H1 (cell line): ENCODE measurements at regions not wholly inside any gene's neighbourhood (a gene's known extent, or its start where the extent isn't known, plus 50 kb on each side); places are given as distances from the start of the nearest gene placed in this dataset.

Experiments used
- CTCF ChIA-PET: fragments of 300-600 bp; sonication (Branson Sonifier 250); formaldehyde crosslinking; loops from one replicate; lab custom pipeline; 2021; ENCODE audit not compliant: partially characterized antibody; lab: Charles Lee
- POLR2A ChIA-PET: fragments of 300-600 bp; sonication (Branson Sonifier 250); formaldehyde crosslinking; loops from one replicate; lab custom pipeline; 2021; ENCODE audit warnings: inconsistent platforms; ENCODE audit not compliant: partially characterized antibody; lab: Charles Lee
- DNase-seq, 2 experiments: peaks; one replicate each; pipeline versions ENCODE4 v3.0.0 to v3.0.0-alpha.2; 2010 to 2022; ENCODE audit warnings: low spot score in 2 of 2, low read depth in 1 of 2, mixed read lengths in 1 of 2
- FAIRE-seq: peaks from 2 replicates; lab custom pipeline; 2011; peaks lifted over from hg19 to GRCh38; lab: Jason Lieb, UNC
- H2AFZ ChIP-seq: 2 replicates; pipeline ENCODE4 v1.8.1; 2012; ENCODE audit warnings: low read length, inconsistent platforms
- H2AK5ac ChIP-seq: 2 replicates; pipeline ENCODE4 v1.6.1; 2013; ENCODE audit warnings: low read depth, low read length
- H2BK120ac ChIP-seq: replicated peaks from 2 replicates; pipeline ENCODE3; 2013; ENCODE audit warnings: low read depth, low read length, inconsistent platforms
- H2BK12ac ChIP-seq: 2 replicates; pipeline ENCODE4 v1.6.1; 2013; ENCODE audit warnings: low read depth, low read length
- H2BK15ac ChIP-seq: 2 replicates; pipeline ENCODE4 v1.6.1; 2013; ENCODE audit warnings: low read length
- H2BK20ac ChIP-seq: 2 replicates; pipeline ENCODE4 v1.6.1; 2013; ENCODE audit warnings: low read length
- H2BK5ac ChIP-seq: 2 replicates; pipeline ENCODE4 v1.6.1; 2013; ENCODE audit warnings: low read depth, low read length
- H3K14ac ChIP-seq: 2 replicates; pipeline ENCODE4 v1.6.1; 2013; ENCODE audit warnings: inconsistent platforms; ENCODE audit not compliant: insufficient read length
- H3K18ac ChIP-seq: 2 replicates; pipeline ENCODE4 v1.6.1; 2013; ENCODE audit warnings: low read length; ENCODE audit errors: extremely low read depth
- H3K23ac ChIP-seq: 2 replicates; pipeline ENCODE4 v1.6.1; 2013; ENCODE audit warnings: inconsistent platforms; ENCODE audit not compliant: insufficient read length
- H3K23me2 ChIP-seq: 2 replicates; pipeline ENCODE4 v1.6.1; 2013; ENCODE audit warnings: low read depth, low read length
- H3K27ac ChIP-seq: 2 replicates; pipeline ENCODE4 v1.6.1; 2011; ENCODE audit warnings: low read depth, low read length, inconsistent platforms
- H3K27me3 ChIP-seq, 4 experiments: replicated peaks in 1 of 4; 1 replicate in 1 of 4; 2 replicates in 3 of 4; pipeline versions ENCODE4 v1.6.1 to v1.8.1; 2011 to 2013; ENCODE audit warnings: low read length in 3 of 4, mild to moderate bottlenecking in 3 of 4, inconsistent platforms in 2 of 4, mixed read lengths in 2 of 4, moderate library complexity in 1 of 4; ENCODE audit not compliant: control insufficient read depth in 3 of 4, insufficient read depth in 3 of 4; ENCODE audit errors: extremely low read depth in 1 of 4
- H3K36me3 ChIP-seq, 4 experiments: 2 replicates each; pipeline versions ENCODE4 v1.6.1 to v1.8.1; 2011 to 2013; ENCODE audit warnings: mild to moderate bottlenecking in 4 of 4, low read length in 3 of 4, moderate library complexity in 2 of 4, control low read depth in 1 of 4, inconsistent platforms in 1 of 4; ENCODE audit not compliant: insufficient read depth in 4 of 4, control insufficient read depth in 2 of 4
- H3K4ac ChIP-seq: replicated peaks from 2 replicates; pipeline ENCODE3; 2013; ENCODE audit warnings: low read length, low read depth, mixed read lengths, inconsistent platforms; ENCODE audit not compliant: insufficient read length
- H3K4me1 ChIP-seq, 4 experiments: replicated peaks in 1 of 4; 1 replicate in 1 of 4; 2 replicates in 3 of 4; pipeline versions ENCODE4 v1.6.1 to v1.8.1; 2011 to 2013; ENCODE audit warnings: low read length in 3 of 4, inconsistent platforms in 2 of 4, mixed read lengths in 1 of 4; ENCODE audit not compliant: insufficient read depth in 4 of 4, control insufficient read depth in 3 of 4
- H3K4me2 ChIP-seq, 2 experiments: 2 replicates each; pipeline versions ENCODE4 v1.6.1 to v1.8.1; 2011 to 2013; ENCODE audit warnings: low read depth in 2 of 2, low read length in 2 of 2, control low read depth in 1 of 2, inconsistent platforms in 1 of 2, mild to moderate bottlenecking in 1 of 2; ENCODE audit not compliant: insufficient read depth in 1 of 2
- H3K4me3 ChIP-seq, 4 experiments: fragments of 200-600, 300-600 bp in 1 of 4; sonication (generic), shearing (Covaris generic), sonication (Bioruptor Twin) in 1 of 4; 2 replicates each; pipeline versions ENCODE4 v1.5.1 to v1.8.1; 2011 to 2016; ENCODE audit warnings: low read length in 4 of 4, low read depth in 3 of 4, control low read depth in 2 of 4, inconsistent platforms in 2 of 4, mild to moderate bottlenecking in 2 of 4, mixed read lengths in 1 of 4, moderate library complexity in 1 of 4; ENCODE audit not compliant: insufficient read depth in 2 of 4; ENCODE audit errors: extremely low read depth in 1 of 4
- H3K56ac ChIP-seq: replicated peaks from 2 replicates; pipeline ENCODE3; 2013; ENCODE audit warnings: low read depth, mild to moderate bottlenecking, mixed read lengths, low read length, inconsistent platforms; ENCODE audit not compliant: insufficient read length
- H3K79me1 ChIP-seq: 2 replicates; pipeline ENCODE4 v1.6.1; 2013; ENCODE audit warnings: low read depth, low read length, control low read depth
- H3K79me2 ChIP-seq, 2 experiments: 2 replicates each; pipeline versions ENCODE4 v1.6.1 to v1.8.1; 2012 to 2013; ENCODE audit warnings: low read length in 2 of 2, mild to moderate bottlenecking in 2 of 2, inconsistent platforms in 1 of 2; ENCODE audit not compliant: insufficient read depth in 2 of 2, control insufficient read depth in 1 of 2
- H3K9ac ChIP-seq, 4 experiments: replicated peaks in 1 of 4; 1 replicate in 1 of 4; 2 replicates in 3 of 4; pipeline versions ENCODE4 v1.6.1 to v1.8.1; 2011 to 2013; ENCODE audit warnings: low read depth in 3 of 4, low read length in 3 of 4, control low read depth in 2 of 4, mild to moderate bottlenecking in 2 of 4, moderate library complexity in 2 of 4, inconsistent platforms in 1 of 4; ENCODE audit errors: extremely low read depth in 1 of 4
- H3K9me3 ChIP-seq, 2 experiments: 2 replicates each; pipeline versions ENCODE4 v1.6.1 to v1.8.1; 2012 to 2013; ENCODE audit warnings: mild to moderate bottlenecking in 2 of 2, moderate library complexity in 2 of 2, control low read depth in 1 of 2, inconsistent platforms in 1 of 2, low read depth in 1 of 2, low read length in 1 of 2, mixed read lengths in 1 of 2; ENCODE audit not compliant: insufficient read depth in 2 of 2
- H4K20me1 ChIP-seq, 2 experiments: replicated peaks in 1 of 2; 2 replicates each; pipeline versions ENCODE3 to v1.8.1; 2011 to 2013; ENCODE audit warnings: inconsistent platforms in 2 of 2, low read length in 2 of 2, mild to moderate bottlenecking in 1 of 2; ENCODE audit not compliant: insufficient read depth in 2 of 2, control insufficient read depth in 1 of 2
- H4K5ac ChIP-seq: 2 replicates; pipeline ENCODE4 v1.6.1; 2013; ENCODE audit warnings: low read length, low read depth, mixed read lengths, inconsistent platforms; ENCODE audit not compliant: insufficient read length
- H4K8ac ChIP-seq: 2 replicates; pipeline ENCODE4 v1.8.0; 2013; ENCODE audit warnings: mild to moderate bottlenecking, moderate library complexity, low read length, inconsistent platforms; ENCODE audit not compliant: insufficient read depth; ENCODE audit errors: extremely low read depth
- H4K91ac ChIP-seq: replicated peaks from 2 replicates; pipeline ENCODE3; 2013; ENCODE audit warnings: low read length, mixed read lengths, inconsistent platforms; ENCODE audit not compliant: insufficient read length
- CEBPB ChIP-seq: IDR thresholded peaks from 2 replicates; pipeline ENCODE4 v1.6.1; 2012; ENCODE audit warnings: low read depth, low read length
- CHD1 ChIP-seq: IDR thresholded peaks from 2 replicates; pipeline ENCODE4 v1.6.1; 2012; ENCODE audit warnings: low read depth, low read length, improper control_type of control experiment
- CREB1 ChIP-seq: IDR thresholded peaks from 2 replicates; pipeline ENCODE4 v1.6.1; 2012; ENCODE audit warnings: inconsistent platforms
- EGR1 ChIP-seq: IDR thresholded peaks from 2 replicates; pipeline ENCODE4 v1.6.1; 2011; ENCODE audit warnings: low read depth, low read length, borderline replicate concordance
- JUN ChIP-seq: IDR thresholded peaks from 2 replicates; pipeline ENCODE4 v1.6.1; 2011; ENCODE audit warnings: low read depth, mild to moderate bottlenecking, improper control_type of control experiment, low read length
- NANOG ChIP-seq: IDR thresholded peaks from 2 replicates; pipeline ENCODE4 v1.6.1; 2011; ENCODE audit warnings: low read length, low read depth, mild to moderate bottlenecking, inconsistent platforms; ENCODE audit not compliant: insufficient read depth, poor library complexity, severe bottlenecking
- TAF1 ChIP-seq: IDR thresholded peaks from 2 replicates; pipeline ENCODE4 v1.6.1; 2011; ENCODE audit warnings: mild to moderate bottlenecking, low read depth, low read length
- TAF7 ChIP-seq: optimal IDR thresholded peaks from 2 replicates; pipeline ENCODE3; 2011; ENCODE audit warnings: low read depth, mild to moderate bottlenecking, inconsistent platforms, low read length, moderate library complexity, borderline replicate concordance
- WGBS, 2 experiments: shearing (Covaris generic) in 1 of 2; methylation state at CpG; one replicate each; pipeline versions ENCODE4 v1.1.6 to v1.1.7; 2013 to 2015; ENCODE audit warnings: low lambda C conversion rate in 2 of 2, mixed read lengths in 2 of 2, inconsistent platforms in 1 of 2, low coverage in 1 of 2, missing lambda C conversion rate in 1 of 2; ENCODE audit not compliant: insufficient replicate concordance in 2 of 2, insufficient coverage in 1 of 2, insufficient read length in 1 of 2; ENCODE audit errors: extremely low coverage in 1 of 2, missing lambda C conversion rate in 1 of 2; 5-methylcytosine and 5-hydroxymethylcytosine counted together
- TF ChIP-seq, protein P1 (sequence below): IDR thresholded peaks from 2 replicates; pipeline ENCODE4 v1.6.1; 2012; ENCODE audit warnings: low read length, inconsistent platforms

DNA sequence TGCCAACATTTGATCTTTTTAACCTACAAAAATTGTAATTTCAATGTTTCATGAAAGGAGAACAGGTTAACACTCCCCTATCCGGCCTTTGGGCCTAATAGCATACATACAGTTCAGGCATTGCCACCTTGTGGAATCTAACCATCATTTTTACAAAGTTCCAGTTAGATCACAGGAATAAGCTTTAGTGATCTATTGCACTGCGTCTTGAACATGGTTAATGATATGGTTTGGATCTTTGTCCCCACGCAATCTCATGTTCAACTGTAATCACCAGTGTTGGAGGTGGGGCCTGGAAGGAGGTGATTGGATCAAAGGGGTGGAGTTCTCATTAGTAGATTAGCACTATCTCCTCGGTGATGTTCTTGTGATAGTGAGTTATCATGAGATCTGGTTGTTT, 58.2 kb upstream of the NEUROD1 start:
- H2BK5ac ChIP-seq = no peak overlapping the region
- no peak overlapping the region for H2BK120ac ChIP-seq
- no peak overlapping the region for H2AK5ac ChIP-seq
- H3K79me2 ChIP-seq = no peaks in the 10 kb centered on the region
- no peak overlapping the region for H3K4ac ChIP-seq
- ChIA-PET CTCF (interaction anchor here (0.6 to 6.1 kb wide), 15 partner anchors 21 to 933 kb away, joined by 3 to 101 read pairs (median 3); no protein-coding TSS in a partner anchor), POLR2A (interaction anchor here (0.6 kb wide), 1 partner anchor 672 kb away, joined by 4 read pairs; no protein-coding TSS in a partner anchor)
- H3K18ac ChIP-seq = no peak overlapping the region
- no peak overlapping the region for H2BK20ac ChIP-seq
- H3K56ac ChIP-seq = no peak overlapping the region
- no peak overlapping the region for H4K91ac ChIP-seq
- H3K4me2 ChIP-seq = no peak overlapping the region
- no peaks in the 10 kb centered on the region for H3K9me3 ChIP-seq
- H3K23me2 ChIP-seq = no peaks in the 10 kb centered on the region
- H3K27ac ChIP-seq = no peak overlapping the region
- no peak overlapping the region for H3K23ac ChIP-seq
- no peak overlapping the region for H4K5ac ChIP-seq
- no peaks in the 10 kb centered on the region for H3K79me1 ChIP-seq
- H4K8ac ChIP-seq = no peak overlapping the region
- H3K14ac ChIP-seq = no peak overlapping the region
- WGBS, 2 experiments = 94% methylated on average over 4 of the region's 4 CpGs; no CpG with 5 or more reads in 1 of the 2 experiments
- no peaks in the 10 kb centered on the region for H3K4me1 ChIP-seq
- H2AFZ ChIP-seq = no peak overlapping the region
- FAIRE-seq (no peak), DNase-seq (no peak)
- no peak overlapping the region for H2BK12ac ChIP-seq
- no peaks in the 10 kb centered on the region for H4K20me1 ChIP-seq
- no peaks in the 10 kb centered on the region for H3K27me3 ChIP-seq
- H2BK15ac ChIP-seq = no peak overlapping the region
- no peak overlapping the region for H3K4me3 ChIP-seq
- no peak overlapping the region for H3K9ac ChIP-seq
- no peaks in the 10 kb centered on the region for H3K36me3 ChIP-seq
- no peak for TF ChIP-seq TAF7
- no peak for TF ChIP-seq EGR1
- no peak for TF ChIP-seq NANOG
- TF ChIP-seq CREB1 = no peak
- TF ChIP-seq, protein P1, sequence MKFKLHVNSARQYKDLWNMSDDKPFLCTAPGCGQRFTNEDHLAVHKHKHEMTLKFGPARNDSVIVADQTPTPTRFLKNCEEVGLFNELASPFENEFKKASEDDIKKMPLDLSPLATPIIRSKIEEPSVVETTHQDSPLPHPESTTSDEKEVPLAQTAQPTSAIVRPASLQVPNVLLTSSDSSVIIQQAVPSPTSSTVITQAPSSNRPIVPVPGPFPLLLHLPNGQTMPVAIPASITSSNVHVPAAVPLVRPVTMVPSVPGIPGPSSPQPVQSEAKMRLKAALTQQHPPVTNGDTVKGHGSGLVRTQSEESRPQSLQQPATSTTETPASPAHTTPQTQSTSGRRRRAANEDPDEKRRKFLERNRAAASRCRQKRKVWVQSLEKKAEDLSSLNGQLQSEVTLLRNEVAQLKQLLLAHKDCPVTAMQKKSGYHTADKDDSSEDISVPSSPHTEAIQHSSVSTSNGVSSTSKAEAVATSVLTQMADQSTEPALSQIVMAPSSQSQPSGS = no peak
- no peak for TF ChIP-seq TAF1
- no peak for TF ChIP-seq CEBPB
- TF ChIP-seq CHD1 = no peak
- no peak for TF ChIP-seq JUN
